Upper lobe of left lung (tissue), 4 donors: ENCODE measurements at regions not wholly inside any gene's neighbourhood (a gene's known extent, or its start where the extent isn't known, plus 50 kb on each side); places are given as distances from the start of the nearest gene placed in this dataset.

Experiments used
- EP300 ChIP-seq, 4 donors: sonication (generic); formaldehyde crosslinking; IDR thresholded peaks; one replicate each; pipeline ENCODE4 v1.5.1; 2017; ENCODE audit warnings: antibody characterized with exemption in 4 of 4, control low read depth in 2 of 4
- POLR2A ChIP-seq, 4 donors: fragments of 450-650 bp; IDR thresholded peaks; one replicate each; pipeline ENCODE4 v1.5.1; 2016 to 2017; ENCODE audit warnings: antibody characterized with exemption in 4 of 4, mild to moderate bottlenecking in 2 of 4
- TF ChIP-seq, protein P1 (sequence below), 6 experiments: fragments of 450-650 bp in 4 of 6; fragments of 200-600 bp in 2 of 6; sonication (generic) in 2 of 6; IDR thresholded peaks; one replicate each; pipeline ENCODE4 v1.5.1; 2016 to 2019; ENCODE audit warnings: antibody characterized with exemption in 6 of 6

DNA sequence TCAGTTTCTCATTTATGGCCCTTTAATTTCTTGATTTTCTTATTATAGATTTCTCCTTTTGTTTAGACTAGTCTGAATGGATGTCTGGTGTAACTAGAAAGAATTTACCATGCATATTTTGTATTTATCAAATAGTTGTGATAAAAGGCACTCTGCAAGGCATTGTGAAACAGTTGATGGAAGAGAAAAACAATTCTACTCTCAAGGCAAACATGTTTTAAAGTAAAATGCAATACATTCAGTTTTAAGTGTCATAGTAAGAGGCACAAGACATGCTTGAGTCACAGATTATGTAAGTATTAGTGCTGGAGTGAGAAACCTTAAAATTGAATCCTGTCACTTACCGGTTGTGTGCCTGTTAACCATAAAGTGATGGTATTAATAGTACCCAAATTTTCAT lies 283.3 kb upstream of the DKK2 start:
- TF ChIP-seq, protein P1, sequence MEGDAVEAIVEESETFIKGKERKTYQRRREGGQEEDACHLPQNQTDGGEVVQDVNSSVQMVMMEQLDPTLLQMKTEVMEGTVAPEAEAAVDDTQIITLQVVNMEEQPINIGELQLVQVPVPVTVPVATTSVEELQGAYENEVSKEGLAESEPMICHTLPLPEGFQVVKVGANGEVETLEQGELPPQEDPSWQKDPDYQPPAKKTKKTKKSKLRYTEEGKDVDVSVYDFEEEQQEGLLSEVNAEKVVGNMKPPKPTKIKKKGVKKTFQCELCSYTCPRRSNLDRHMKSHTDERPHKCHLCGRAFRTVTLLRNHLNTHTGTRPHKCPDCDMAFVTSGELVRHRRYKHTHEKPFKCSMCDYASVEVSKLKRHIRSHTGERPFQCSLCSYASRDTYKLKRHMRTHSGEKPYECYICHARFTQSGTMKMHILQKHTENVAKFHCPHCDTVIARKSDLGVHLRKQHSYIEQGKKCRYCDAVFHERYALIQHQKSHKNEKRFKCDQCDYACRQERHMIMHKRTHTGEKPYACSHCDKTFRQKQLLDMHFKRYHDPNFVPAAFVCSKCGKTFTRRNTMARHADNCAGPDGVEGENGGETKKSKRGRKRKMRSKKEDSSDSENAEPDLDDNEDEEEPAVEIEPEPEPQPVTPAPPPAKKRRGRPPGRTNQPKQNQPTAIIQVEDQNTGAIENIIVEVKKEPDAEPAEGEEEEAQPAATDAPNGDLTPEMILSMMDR (IDR thresholded peaks at IDR 0.05): no peak
- TF ChIP-seq POLR2A (IDR thresholded peaks at IDR 0.05): no peak
- no peak for TF ChIP-seq EP300 (IDR thresholded peaks at IDR 0.05)
